Thoracic aorta (tissue), 2 donors: ENCODE measurements at regions not wholly inside any gene's neighbourhood (a gene's known extent, or its start where the extent isn't known, plus 50 kb on each side); places are given as distances from the start of the nearest gene placed in this dataset.
"Not testable (repeated sequence)": the region's sequence is repeated elsewhere in the genome, so short reads cannot be mapped to it uniquely, and the experiment has no call there.

ENCODE experiments used
- ATAC-seq: fragments of 150-250 bp; one replicate; pipeline ENCODE4 v1.8.0; 2017; ENCODE audit warnings: low read depth; ENCODE audit not compliant: insufficient number of reproducible peaks, low FRiP score
- DNase-seq: peaks from one replicate; pipeline ENCODE4 v3.0.0-alpha.2; 2020; ENCODE audit warnings: low spot score
- H3K27ac ChIP-seq, 2 donors: fragments of 200-600 bp; sonication (generic); 1 replicate in 1 of 2; 2 replicates in 1 of 2; pipeline ENCODE4 v1.5.1; 2016; ENCODE audit warnings: mild to moderate bottlenecking in 2 of 2, moderate library complexity in 2 of 2
- H3K27me3 ChIP-seq: fragments of 200-600 bp; sonication (generic); replicated peaks from 2 replicates; pipeline ENCODE4 v1.6.0; 2016; ENCODE audit warnings: mild to moderate bottlenecking; ENCODE audit not compliant: insufficient read depth
- H3K36me3 ChIP-seq: fragments of 200-600 bp; sonication (generic); one replicate; pipeline ENCODE4 v1.5.1; 2016
- H3K4me1 ChIP-seq, 2 donors: fragments of 200-600 bp; sonication (generic); 1 replicate in 1 of 2; 2 replicates in 1 of 2; pipeline versions ENCODE4 v1.5.1 to v1.6.0; 2016; ENCODE audit warnings: low read depth in 2 of 2, mild to moderate bottlenecking in 1 of 2; ENCODE audit not compliant: control insufficient read depth in 1 of 2
- H3K4me3 ChIP-seq: fragments of 200-600 bp; sonication (generic); 2 replicates; pipeline ENCODE4 v1.5.1; 2016; ENCODE audit warnings: mild to moderate bottlenecking
- H3K9me3 ChIP-seq: fragments of 200-600 bp; sonication (generic); 2 replicates; pipeline ENCODE4 v1.5.1; 2016
- CTCF ChIP-seq: fragments of 200-600 bp; sonication (generic); IDR thresholded peaks from one replicate; pipeline ENCODE4 v1.5.1; 2019; ENCODE audit warnings: antibody characterized with exemption

DNA sequence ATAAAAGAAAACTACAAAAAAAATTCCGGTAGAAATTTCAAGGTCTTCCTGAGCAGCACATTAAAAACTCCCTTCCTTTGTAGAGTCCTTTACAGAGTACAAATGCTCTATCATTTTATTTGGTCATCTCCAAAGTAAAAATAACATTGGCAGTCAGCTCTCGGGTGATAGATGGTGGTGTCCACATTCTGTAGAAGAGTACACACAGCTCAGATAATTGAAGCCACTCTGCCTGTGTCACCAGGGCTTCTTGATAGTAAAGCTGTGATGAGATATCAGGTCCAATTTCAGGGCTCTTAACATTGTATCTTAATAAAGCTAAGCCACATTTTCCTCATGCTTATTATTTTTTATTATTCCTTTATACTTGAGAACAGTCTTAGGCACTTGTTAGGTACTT lies 371.6 kb downstream of the TAFA4 start:
- Histone ChIP-seq H3K4me3 (no peak overlapping the region), H3K4me1 (no peaks in the 10 kb centered on the region), H3K27ac (no peak overlapping the region), H3K9me3 (no peaks in the 10 kb centered on the region), H3K36me3 (no peaks in the 10 kb centered on the region), H3K27me3 (no peaks in the 10 kb centered on the region)
- no peak for TF ChIP-seq CTCF
- DNase-seq (no peak), ATAC-seq (no peak)

GRCh38 chr3:68535782-68536181 lies 396.6 kb downstream of the TAFA4 start:
- no peak for ATAC-seq
- no peak for DNase-seq
- Histone ChIP-seq H3K36me3 (no peaks in the 10 kb centered on the region), H3K27ac (no peak overlapping the region), H3K4me1 (no peaks in the 10 kb centered on the region), H3K9me3 (no peaks in the 10 kb centered on the region), H3K27me3 (no peaks in the 10 kb centered on the region), H3K4me3 (no peak overlapping the region)
- TF ChIP-seq CTCF: no peak

DNA sequence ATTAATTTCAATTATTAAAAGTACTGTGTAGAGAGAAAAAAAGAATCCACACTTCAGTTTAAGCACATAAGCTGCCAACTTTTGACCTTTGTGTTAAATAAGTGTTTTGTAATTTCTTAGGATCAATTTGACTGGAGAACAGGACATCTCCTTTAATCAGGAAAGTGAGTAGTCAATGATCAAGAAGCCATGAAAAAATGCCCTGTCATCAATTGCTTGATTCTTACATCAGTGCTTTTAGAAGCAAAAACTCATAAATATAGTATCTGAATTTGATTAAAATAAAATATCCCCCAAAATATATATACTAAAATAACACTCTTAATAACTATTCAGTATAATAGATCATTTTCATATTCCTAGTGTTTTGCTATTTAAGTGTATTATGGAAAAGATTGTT lies 409.0 kb downstream of the TAFA4 start:
- ATAC-seq: no peak
- H3K27me3 ChIP-seq: no peaks in the 10 kb centered on the region
- H3K4me3 ChIP-seq: no peak overlapping the region
- no peak overlapping the region for H3K27ac ChIP-seq
- no peaks in the 10 kb centered on the region for H3K36me3 ChIP-seq
- H3K4me1 ChIP-seq: no peaks in the 10 kb centered on the region
- no peaks in the 10 kb centered on the region for H3K9me3 ChIP-seq
- no peak for DNase-seq
- TF ChIP-seq CTCF: no peak

- no peaks in the 10 kb centered on the region for H3K4me1 ChIP-seq
- no peak overlapping the region for H3K4me3 ChIP-seq
- H3K9me3 ChIP-seq: no peaks in the 10 kb centered on the region
- H3K27ac ChIP-seq: no peak overlapping the region
- DNase-seq (no peak), ATAC-seq (no peak)
- no peaks in the 10 kb centered on the region for H3K27me3 ChIP-seq
- TF ChIP-seq CTCF: no peak
- H3K36me3 ChIP-seq: no peaks in the 10 kb centered on the region
These were observed 417.1 kb downstream of the TAFA4 start for GRCh38 chr3:68515237-68515636.

- H3K27me3 ChIP-seq: no peaks in the 10 kb centered on the region
- no peaks in the 10 kb centered on the region for H3K4me1 ChIP-seq
- H3K4me3 ChIP-seq: no peak overlapping the region
- no peak overlapping the region for H3K27ac ChIP-seq
- DNase-seq (no peak), ATAC-seq (no peak)
- no peaks in the 10 kb centered on the region for H3K9me3 ChIP-seq
- no peaks in the 10 kb centered on the region for H3K36me3 ChIP-seq
- no peak for TF ChIP-seq CTCF
These were observed 428.1 kb downstream of the TAFA4 start for GRCh38 chr3:68504201-68504600.

GRCh38 chr3:68485845-68486244 lies 446.5 kb downstream of the TAFA4 start:
- not testable (repeated sequence) for DNase-seq, ATAC-seq, H3K27ac ChIP-seq, H3K9me3 ChIP-seq, H3K36me3 ChIP-seq, H3K4me3 ChIP-seq, H3K27me3 ChIP-seq, H3K4me1 ChIP-seq
